IMR-90 (cell line): ENCODE measurements at regions not wholly inside any gene's neighbourhood (a gene's known extent, or its start where the extent isn't known, plus 50 kb on each side); places are given as distances from the start of the nearest gene placed in this dataset.

Experiments
- ATAC-seq: fragments of 200-7000 bp; cut with Tn5 transposase; 2 replicates; pipeline ENCODE4 v1.9.1; 2020; ENCODE audit warnings: low read depth, mild to moderate bottlenecking, moderate library complexity
- BruUV-seq: library from RNA; stranded (reverse); fragments of 400-500 nt; replicated peaks from 2 replicates; lab custom pipeline; 2021; lab: Mats Ljungman, UMichigan
- CTCF ChIA-PET: fragments of 300-600 bp; formaldehyde crosslinking; extraction: SDS; loops from one replicate; lab custom pipeline; 2021; ENCODE audit warnings: antibody characterized with exemption; lab: Yijun Ruan, JAX
- POLR2A ChIA-PET: fragments of 300-600 bp; sonication (Branson Sonifier 250); formaldehyde crosslinking; loops from one replicate; lab custom pipeline; 2022; ENCODE audit warnings: antibody characterized with exemption; ENCODE audit not compliant: unreplicated experiment; lab: Charles Lee
- DNase-seq: peaks from one replicate; pipeline ENCODE4 v3.0.0; 2013
- H2AFZ ChIP-seq: replicated peaks from 2 replicates; pipeline ENCODE3; 2013; ENCODE audit warnings: low read length, mild to moderate bottlenecking; ENCODE audit not compliant: poor library complexity
- H2AK5ac ChIP-seq: 2 replicates; pipeline ENCODE4 v1.6.1; 2013; ENCODE audit warnings: low read depth, low read length, inconsistent platforms
- H2AK9ac ChIP-seq: replicated peaks from 2 replicates; pipeline ENCODE3; 2013; ENCODE audit warnings: mild to moderate bottlenecking, low read depth, low read length, moderate library complexity; ENCODE audit not compliant: poor library complexity
- H2BK120ac ChIP-seq: 2 replicates; pipeline ENCODE4 v1.6.1; 2013; ENCODE audit warnings: low read depth, low read length, inconsistent platforms
- H2BK15ac ChIP-seq: 3 replicates; pipeline ENCODE4 v1.6.1; 2013; ENCODE audit warnings: low read depth, low read length, inconsistent platforms
- H2BK20ac ChIP-seq: 2 replicates; pipeline ENCODE4 v1.6.1; 2013; ENCODE audit warnings: low read depth, mild to moderate bottlenecking, inconsistent platforms, low read length, moderate library complexity
- H2BK5ac ChIP-seq: 2 replicates; pipeline ENCODE4 v1.6.1; 2013; ENCODE audit warnings: mild to moderate bottlenecking, low read depth, low read length, inconsistent platforms; ENCODE audit not compliant: poor library complexity, severe bottlenecking
- H3K14ac ChIP-seq: replicated peaks from 2 replicates; pipeline ENCODE4 v1.6.1; 2013; ENCODE audit warnings: low read depth, low read length, inconsistent platforms
- H3K18ac ChIP-seq: 2 replicates; pipeline ENCODE4 v1.6.1; 2013; ENCODE audit warnings: low read depth, low read length, control low read depth
- H3K23ac ChIP-seq: 2 replicates; pipeline ENCODE4 v1.6.1; 2013; ENCODE audit warnings: low read depth, low read length, inconsistent platforms
- H3K27ac ChIP-seq: 2 replicates; pipeline ENCODE4 v1.5.1; 2013; ENCODE audit warnings: mild to moderate bottlenecking, control low read depth, low read length; ENCODE audit not compliant: insufficient read depth
- H3K27me3 ChIP-seq: 2 replicates; pipeline ENCODE4 v1.6.1; 2013; ENCODE audit warnings: low read length; ENCODE audit not compliant: control insufficient read depth, insufficient read depth
- H3K36me3 ChIP-seq: 2 replicates; pipeline ENCODE4 v1.6.1; 2013; ENCODE audit warnings: low read length, mixed read lengths; ENCODE audit not compliant: control insufficient read depth, insufficient read depth
- H3K4ac ChIP-seq: 2 replicates; pipeline ENCODE4 v1.6.1; 2013; ENCODE audit warnings: low read depth, low read length, inconsistent platforms
- H3K4me1 ChIP-seq: 2 replicates; pipeline ENCODE4 v1.6.1; 2013; ENCODE audit warnings: low read length, mixed read lengths; ENCODE audit not compliant: control insufficient read depth, insufficient read depth
- H3K4me2 ChIP-seq: 2 replicates; pipeline ENCODE4 v1.6.1; 2013; ENCODE audit warnings: low read depth, mild to moderate bottlenecking, control low read depth, low read length, moderate library complexity
- H3K4me3 ChIP-seq: 2 replicates; pipeline ENCODE4 v1.5.1; 2013; ENCODE audit warnings: low read depth, mild to moderate bottlenecking, control low read depth, low read length, moderate library complexity; ENCODE audit not compliant: insufficient read depth
- H3K56ac ChIP-seq: 2 replicates; pipeline ENCODE4 v1.6.1; 2013; ENCODE audit warnings: low read length, inconsistent platforms; ENCODE audit not compliant: insufficient read depth; ENCODE audit errors: extremely low read depth
- H3K79me1 ChIP-seq, 2 experiments: 2 replicates each; pipeline ENCODE4 v1.6.1; 2013; ENCODE audit warnings: low read length in 2 of 2, inconsistent platforms in 1 of 2, low read depth in 1 of 2
- H3K9ac ChIP-seq: 2 replicates; pipeline ENCODE4 v1.6.1; 2013; ENCODE audit warnings: low read depth, low read length, control low read depth
- H3K9me1 ChIP-seq: 2 replicates; pipeline ENCODE4 v1.6.1; 2013; ENCODE audit warnings: low read length, inconsistent platforms; ENCODE audit not compliant: insufficient read depth
- H3K9me3 ChIP-seq: 2 replicates; pipeline ENCODE4 v1.6.1; 2013; ENCODE audit warnings: low read length; ENCODE audit not compliant: control insufficient read depth, insufficient read depth
- H4K20me1 ChIP-seq: 2 replicates; pipeline ENCODE4 v1.6.1; 2013; ENCODE audit warnings: low read length, inconsistent platforms; ENCODE audit not compliant: insufficient read depth
- H4K5ac ChIP-seq: 2 replicates; pipeline ENCODE4 v1.6.1; 2013; ENCODE audit warnings: mild to moderate bottlenecking, low read depth, low read length, control low read depth
- H4K8ac ChIP-seq, 2 experiments: 2 replicates each; pipeline ENCODE4 v1.6.1; 2013; ENCODE audit warnings: low read depth in 2 of 2, low read length in 2 of 2, control low read depth in 1 of 2, inconsistent platforms in 1 of 2
- H4K91ac ChIP-seq: 2 replicates; pipeline ENCODE4 v1.6.1; 2013; ENCODE audit warnings: low read depth, low read length, inconsistent platforms; ENCODE audit not compliant: insufficient read depth
- BHLHE40 ChIP-seq: fragments of 150-350 bp; IDR thresholded peaks from 2 replicates; pipeline ENCODE4 v1.6.1; 2016; ENCODE audit warnings: mild to moderate bottlenecking, low read depth, low read length
- CHD1 ChIP-seq: IDR thresholded peaks from 2 replicates; pipeline ENCODE4 v1.6.1; 2012; ENCODE audit warnings: low read depth, low read length, improper control_type of control experiment
- CTCF ChIP-seq: conservative IDR thresholded peaks from 2 replicates; pipeline ENCODE4 v1.5.1; 2012; ENCODE audit warnings: mild to moderate bottlenecking, low read depth, low read length, improper control_type of control experiment
- ELK1 ChIP-seq: fragments of 150-350 bp; IDR thresholded peaks from 2 replicates; pipeline ENCODE4 v1.6.1; 2016; ENCODE audit warnings: low read depth, mild to moderate bottlenecking, low read length, moderate library complexity, borderline replicate concordance
- MAFK ChIP-seq: IDR thresholded peaks from 2 replicates; pipeline ENCODE4 v1.6.1; 2012; ENCODE audit warnings: low read depth, low read length, improper control_type of control experiment
- MAZ ChIP-seq: IDR thresholded peaks from 2 replicates; pipeline ENCODE4 v1.6.1; 2012; ENCODE audit warnings: low read depth, mild to moderate bottlenecking, low read length, improper control_type of control experiment, moderate library complexity, borderline replicate concordance
- NFE2L2 ChIP-seq: fragments of 150-350 bp; IDR thresholded peaks from 2 replicates; pipeline ENCODE4 v1.6.1; 2016; ENCODE audit warnings: low read depth, mild to moderate bottlenecking, low read length
- POLR2A ChIP-seq: IDR thresholded peaks from 2 replicates; pipeline ENCODE4 v1.6.1; 2012; ENCODE audit warnings: mild to moderate bottlenecking, low read depth, low read length
- RAD21 ChIP-seq: IDR thresholded peaks from 2 replicates; pipeline ENCODE4 v1.6.1; 2012; ENCODE audit warnings: low read length, improper control_type of control experiment
- RCOR1 ChIP-seq: IDR thresholded peaks from 2 replicates; pipeline ENCODE4 v1.6.1; 2012; ENCODE audit warnings: mild to moderate bottlenecking, low read length, improper control_type of control experiment; ENCODE audit not compliant: insufficient replicate concordance
- RFX5 ChIP-seq: IDR thresholded peaks from 2 replicates; pipeline ENCODE4 v1.8.0; 2012; ENCODE audit warnings: low read depth, mild to moderate bottlenecking, low read length, moderate library complexity
- SMC3 ChIP-seq: fragments of 150-350 bp; IDR thresholded peaks from 2 replicates; pipeline ENCODE4 v1.6.1; 2016; ENCODE audit warnings: low read depth, mild to moderate bottlenecking, antibody characterized with exemption, low read length, moderate library complexity
- USF2 ChIP-seq: fragments of 150-350 bp; IDR thresholded peaks from 2 replicates; pipeline ENCODE4 v1.6.1; 2017; ENCODE audit warnings: mild to moderate bottlenecking, antibody characterized with exemption, low read length, low read depth
- WGBS, 2 experiments: methylation state at CpG; one replicate each; pipeline versions ENCODE4 v1.1.5 to v1.1.7; 2013; ENCODE audit warnings: missing lambda C conversion rate in 2 of 2; ENCODE audit not compliant: insufficient read length in 1 of 2; ENCODE audit errors: extremely low coverage in 2 of 2; 5-methylcytosine and 5-hydroxymethylcytosine counted together
- dilution Hi-C: fragments of 300-500 bp; cut with HindIII; formaldehyde crosslinking; loops from one replicate; pipeline ENCODE4 v1.14.3; 2018; ENCODE audit warnings: low sequenced_read_pairs; ENCODE audit not compliant: unreplicated experiment
- in situ Hi-C: fragments of 300-500 bp; cut with MboI; formaldehyde crosslinking; loops from 3 replicates; pipeline ENCODE4 v1.14.3; 2019; ENCODE audit warnings: low sequenced_read_pairs, inconsistent platforms, mixed read lengths
- intact Hi-C: fragments of 100-400 bp; cut with micrococcal nuclease; formaldehyde crosslinking; loops from 2 replicates; pipeline ENCODE4 v1.10.0; 2022

GRCh38 chr15:99467338-99467720, 98.5 kb upstream of the MEF2A start:
- ChIA-PET POLR2A (no interaction called here), CTCF (interaction anchor here (1.0 kb wide), 1 partner anchor 237 kb away, joined by 3 read pairs; no protein-coding TSS in a partner anchor)
- Histone ChIP-seq H3K4me3 (no peak overlapping the region), H2AK9ac (no peak overlapping the region), H3K9me3 (no peaks in the 10 kb centered on the region), H2AK5ac (peak overlapping the region; percentile 2; the same call in 1 of the 2 replicates), H4K5ac (no peak overlapping the region), H4K8ac (no peak overlapping the region), H3K23ac (no peak overlapping the region), H2BK5ac (no peak overlapping the region), H3K79me1 (no peaks in the 10 kb centered on the region), H3K56ac (no peak overlapping the region), H3K4me2 (no peak overlapping the region), H3K9me1 (no peaks in the 10 kb centered on the region; the same call in 1 of the 2 replicates), H2BK120ac (no peak overlapping the region), H3K27me3 (no peaks in the 10 kb centered on the region), H3K4me1 (no peaks in the 10 kb centered on the region), H2BK15ac (no peak overlapping the region), H4K20me1 (no peaks in the 10 kb centered on the region), H3K9ac (no peak overlapping the region), H3K18ac (no peak overlapping the region), H3K4ac (no peak overlapping the region), H2BK20ac (no peak overlapping the region), H3K14ac (no peak overlapping the region), H4K91ac (no peak overlapping the region), H2AFZ (no peak overlapping the region), H3K36me3 (no peaks in the 10 kb centered on the region), H3K27ac (no peak overlapping the region)
- dilution Hi-C loops = no loop called here
- ATAC-seq (no peak), DNase-seq (no peak)
- in situ Hi-C loops = no loop called here
- intact Hi-C loops = no loop called here
- 91% methylated on average over 5 of the region's 14 CpGs; no CpG with 5 or more reads in 1 of the 2 experiments for WGBS, 2 experiments
- no TSS peak for BruUV-seq
- TF ChIP-seq RFX5 (no peak), RAD21 (no peak), USF2 (no peak), BHLHE40 (no peak), MAZ (no peak), SMC3 (no peak), CTCF (no peak), ELK1 (no peak), CHD1 (no peak), POLR2A (no peak), NFE2L2 (no peak), MAFK (no peak), RCOR1 (no peak)
